HG03039 (cell line): ENCODE measurements at regions not wholly inside any gene's neighbourhood (a gene's known extent, or its start where the extent isn't known, plus 50 kb on each side); places are given as distances from the start of the nearest gene placed in this dataset.

ENCODE experiments used
- ATAC-seq: cut with Tn5 transposase; IDR thresholded peaks from one replicate; pipeline ENCODE4 v1.9.1; 2021; ENCODE audit warnings: mild to moderate bottlenecking, moderate library complexity; ENCODE audit not compliant: unreplicated experiment

DNA sequence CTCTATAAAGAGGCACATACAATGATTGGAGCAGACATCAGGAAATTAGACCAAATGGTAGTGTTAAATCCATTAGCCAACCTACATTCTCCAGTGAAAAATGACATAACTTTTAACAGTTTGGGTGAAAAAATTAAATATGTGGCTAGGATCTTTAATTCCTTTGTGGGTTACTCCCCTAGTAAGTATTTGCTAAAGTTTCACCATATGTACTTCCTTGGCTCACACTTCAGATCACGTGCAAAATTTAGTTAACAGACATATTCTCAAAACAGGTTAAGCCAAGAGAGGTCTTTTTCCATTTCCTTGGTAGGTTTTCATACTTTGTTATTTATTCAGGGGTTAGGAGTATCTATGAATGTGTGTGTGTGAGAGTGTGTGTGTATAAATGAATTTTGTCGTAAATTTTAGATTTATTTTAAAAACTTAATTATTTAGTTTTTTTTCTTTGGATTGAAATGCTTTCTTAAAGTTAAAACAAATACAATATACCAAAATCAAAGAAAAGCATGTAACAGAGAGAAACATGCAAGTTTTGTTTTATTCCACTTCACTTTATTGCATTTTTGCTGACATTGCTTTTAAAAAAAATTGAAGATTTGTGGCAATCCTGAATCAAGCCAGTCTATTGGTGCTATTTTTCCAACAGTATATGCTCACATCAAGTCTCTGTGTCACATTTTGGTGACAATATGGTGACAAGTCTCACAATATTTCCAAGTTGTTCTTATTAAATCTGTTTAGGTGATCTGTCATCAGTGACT lies 258.7 kb downstream of the FLRT2 start:
- ATAC-seq = no peak

DNA sequence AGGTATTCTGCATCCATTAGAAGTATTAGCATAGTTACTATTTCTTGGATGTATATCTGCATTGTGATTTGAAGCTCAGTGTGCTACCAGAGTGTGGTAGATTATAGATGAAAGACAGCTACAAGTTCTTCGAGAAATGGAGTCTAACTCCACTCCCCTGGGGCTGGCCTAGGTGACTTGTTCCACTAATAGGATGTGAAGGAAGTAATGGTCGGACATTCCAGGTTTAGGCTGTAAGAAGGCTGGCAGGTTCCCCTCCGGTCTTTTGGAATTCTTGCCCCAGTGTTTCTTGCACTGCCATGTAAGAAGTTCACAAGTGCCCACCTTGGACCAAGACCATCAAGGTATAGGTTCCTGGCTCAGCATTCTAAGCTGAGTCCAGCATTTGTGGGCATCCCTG lies 236.4 kb downstream of the FLRT2 start:
- ATAC-seq = no peak

DNA sequence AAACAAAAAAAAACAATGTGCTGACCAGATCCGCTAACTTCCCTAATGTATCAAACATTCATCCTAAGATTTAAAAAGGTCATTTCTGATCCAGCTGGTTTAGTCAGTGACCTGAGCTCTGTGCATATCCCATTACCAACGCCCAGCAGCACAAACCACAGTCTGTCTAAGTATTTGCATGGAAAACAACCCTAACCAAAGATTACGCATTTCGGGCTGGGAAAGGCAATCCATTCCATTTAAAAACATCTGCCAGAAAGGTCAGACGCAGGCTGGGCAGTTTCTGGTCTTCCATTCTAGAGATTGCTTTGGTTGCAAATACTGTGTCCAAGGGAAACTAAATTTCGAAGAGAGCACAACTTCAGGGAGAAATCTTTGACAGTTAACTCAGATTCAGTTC lies 234.9 kb downstream of the FLRT2 start:
- ATAC-seq = no peak

DNA sequence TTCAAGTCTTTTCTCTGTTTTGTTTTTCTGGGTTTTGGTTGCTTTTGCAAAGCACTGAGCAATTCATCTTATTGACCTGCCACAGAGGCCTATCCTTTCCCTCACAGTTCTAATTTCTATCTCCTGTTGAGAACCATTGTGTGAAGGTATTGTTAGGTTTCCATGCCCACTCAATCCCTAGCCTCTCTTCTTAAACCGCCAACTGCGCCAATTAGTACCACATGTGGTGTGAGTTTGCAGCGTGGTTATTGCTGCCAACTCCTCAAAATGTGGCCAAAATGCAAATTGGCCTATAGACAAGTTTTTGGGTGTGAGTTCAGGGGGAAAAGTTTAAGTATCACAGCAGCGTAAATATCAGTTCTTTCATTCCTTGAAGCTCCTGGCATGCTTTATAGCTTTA lies 232.6 kb downstream of the FLRT2 start:
- no peak for ATAC-seq

DNA sequence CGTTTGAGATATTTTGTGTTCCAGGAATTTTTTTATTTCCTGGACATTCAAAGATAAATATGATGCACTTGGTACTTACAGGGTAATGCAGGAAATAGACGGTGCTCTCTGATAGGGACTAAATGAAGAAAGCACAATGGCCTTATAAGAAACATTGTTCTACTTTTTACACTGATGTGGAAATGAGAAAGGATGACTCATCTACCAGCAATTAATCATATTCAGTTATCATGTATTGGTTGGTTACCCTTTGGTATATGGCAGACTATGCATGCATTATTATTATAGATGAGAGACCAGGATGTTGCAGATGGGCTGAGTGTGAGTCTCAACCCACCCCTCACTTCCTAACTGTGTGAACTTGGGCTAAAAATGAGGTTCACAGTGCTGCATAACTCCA lies 222.2 kb downstream of the FLRT2 start:
- ATAC-seq = no peak

DNA sequence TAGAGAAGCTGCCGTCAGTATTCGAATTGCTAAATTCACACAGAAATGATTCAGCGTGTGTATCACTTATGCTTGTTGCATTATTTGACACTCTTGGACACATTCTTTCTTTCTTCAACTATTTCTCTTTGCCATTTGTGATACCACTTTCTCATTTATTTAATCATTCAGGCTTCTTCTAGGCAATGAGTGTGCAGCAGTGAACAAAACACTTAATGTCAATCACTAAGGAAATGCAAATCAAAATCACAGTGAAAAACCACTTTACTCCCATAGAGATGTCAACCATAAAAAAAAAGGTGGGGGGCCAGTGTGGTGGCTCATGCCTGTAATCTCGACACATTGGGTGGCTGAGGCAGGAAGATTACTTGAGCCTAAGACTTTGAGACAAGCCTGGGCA lies 214.6 kb downstream of the FLRT2 start:
- ATAC-seq = no peak

DNA sequence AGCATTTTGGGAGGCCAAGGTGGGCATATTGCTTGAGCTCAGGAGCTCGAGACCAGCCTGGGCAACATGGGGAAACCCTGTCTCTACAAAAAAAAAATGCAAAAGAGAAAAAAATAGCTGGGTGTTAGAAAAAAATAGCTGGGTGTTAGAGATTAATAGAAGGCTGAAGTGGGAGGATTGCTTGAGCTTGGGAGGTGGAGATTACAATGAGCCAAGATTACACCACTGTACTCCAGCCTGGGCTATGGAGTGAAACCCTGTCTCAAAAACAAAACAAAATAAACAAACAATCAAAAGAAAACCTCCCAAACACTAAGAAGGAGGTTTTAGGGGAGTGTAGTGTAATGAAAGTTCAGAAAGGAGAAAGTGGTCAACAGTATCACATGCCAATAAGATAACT lies 202.1 kb downstream of the FLRT2 start:
- ATAC-seq = no peak

DNA sequence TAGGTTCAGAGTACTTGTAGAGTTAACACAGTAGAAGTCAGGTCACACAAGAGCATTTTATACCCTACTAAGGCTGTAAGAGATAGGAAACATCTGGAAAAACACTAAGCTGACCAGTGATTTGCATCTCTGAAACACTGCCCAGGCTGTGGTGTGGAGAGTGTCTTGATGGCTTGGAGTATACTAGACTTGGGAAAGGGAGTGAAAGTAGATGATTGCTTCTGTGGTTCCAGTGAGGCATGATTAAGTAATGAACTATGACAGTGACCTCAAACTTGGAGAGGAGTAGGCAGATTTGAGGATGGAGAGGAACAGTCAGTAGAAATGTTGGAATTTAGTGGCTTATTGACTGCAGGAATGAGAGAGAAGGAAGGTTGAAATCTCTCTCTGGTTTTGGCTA lies 201.2 kb downstream of the FLRT2 start:
- ATAC-seq = no peak

DNA sequence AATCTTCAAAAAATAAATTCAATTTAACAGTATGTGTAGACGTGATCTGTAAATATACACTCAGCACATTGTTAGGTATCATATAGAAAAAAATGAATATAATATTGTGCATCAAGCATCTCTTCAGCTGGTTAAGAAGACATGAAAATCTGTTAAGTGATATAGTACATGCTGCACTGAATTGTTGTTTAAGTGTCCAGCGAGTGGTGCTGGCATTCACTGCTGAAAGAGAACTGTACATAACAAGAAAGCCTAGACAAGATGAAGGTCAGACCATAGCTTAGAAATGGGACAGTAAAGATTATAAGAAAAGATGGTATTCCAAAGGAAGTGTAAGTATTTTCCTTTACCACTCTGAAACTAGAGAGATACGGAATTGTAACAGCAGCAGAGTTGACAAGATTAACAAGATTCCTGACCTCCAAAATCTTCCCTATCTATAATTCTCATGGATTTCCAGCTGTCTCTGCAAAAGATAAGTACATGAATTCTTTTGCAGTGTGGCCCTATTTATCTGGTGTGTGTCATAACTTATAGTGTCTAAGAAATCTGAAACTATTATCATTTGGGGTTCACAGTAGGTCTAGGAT lies 198.6 kb downstream of the FLRT2 start:
- no peak for ATAC-seq

DNA sequence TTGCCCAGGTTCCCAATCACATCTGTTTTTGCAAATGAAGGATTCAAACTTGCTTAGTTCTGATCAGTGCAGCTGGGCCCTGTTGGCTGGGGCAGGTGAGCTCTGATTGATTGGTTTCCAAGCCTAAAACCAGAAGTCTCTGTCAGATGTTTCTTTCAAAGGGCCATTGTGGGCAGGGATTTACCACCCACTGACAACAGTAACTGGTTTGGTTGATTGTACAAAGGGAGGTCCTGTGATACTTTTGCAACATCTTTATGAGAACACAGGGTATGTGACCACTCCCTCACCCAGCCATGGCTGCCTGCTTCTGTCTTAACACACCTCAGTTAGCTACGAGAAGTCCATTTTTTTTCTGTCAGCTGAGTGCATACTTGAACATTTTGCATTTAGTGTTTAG lies 184.1 kb downstream of the FLRT2 start:
- ATAC-seq = no peak

DNA sequence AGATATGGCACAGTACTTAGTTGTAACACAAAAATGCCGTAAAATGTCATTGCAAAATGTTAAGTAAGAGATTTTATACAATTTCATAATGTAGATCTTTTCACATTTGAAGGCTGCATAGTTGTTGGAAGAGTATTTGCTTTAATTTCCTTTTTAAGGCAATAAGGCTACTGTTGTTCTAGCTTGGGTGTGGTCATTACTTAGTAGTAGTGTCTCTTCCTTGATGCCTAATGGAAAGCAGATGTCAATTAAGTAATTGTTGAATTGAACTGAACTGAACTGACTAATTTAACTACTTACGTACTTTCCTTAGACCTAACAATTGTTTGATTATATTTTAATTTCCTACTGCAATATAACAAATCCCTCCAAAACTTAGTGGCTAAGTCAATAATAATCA lies 181.7 kb downstream of the FLRT2 start:
- ATAC-seq = no peak
